ENCODE measurements at regions not wholly inside any gene's neighbourhood (a gene's known extent, or its start where the extent isn't known, plus 50 kb on each side); places are given as distances from the start of the nearest gene placed in this dataset.

- no peaks in the 10 kb centered on the region for H3K9me3 ChIP-seq (ENCODE audit: insufficient read depth, low read depth, low read length)
- H3K4me2 ChIP-seq (ENCODE audit: low read length): peak overlapping the region; percentile 44
- TF ChIP-seq CTCF (IDR thresholded peaks at IDR 0.05; ENCODE audit: insufficient read depth, low read depth, low read length) (no peak), EZH2 (IDR thresholded peaks at IDR 0.05; ENCODE audit: insufficient read depth, low read length) (no peak)
- H3K4me1 ChIP-seq (ENCODE audit: insufficient read depth, low read length): no peaks in the 10 kb centered on the region
- no peak overlapping the region for H3K4me3 ChIP-seq (ENCODE audit: insufficient read depth, low read depth, low read length)
- peaks cover 2% of the 10 kb centered on the region for H3K9me3 Mint-ChIP-seq (ENCODE audit: unreplicated experiment)
- no peak overlapping the region for H3K4me3 Mint-ChIP-seq (ENCODE audit: unreplicated experiment)
- no peak for FAIRE-seq
- peak overlapping the region; percentile 18 for H2AFZ ChIP-seq (ENCODE audit: low read depth, low read length)
- peaks cover 21% of the 10 kb centered on the region for H3K27me3 Mint-ChIP-seq (ENCODE audit: low read depth, unreplicated experiment)
- H3K27ac Mint-ChIP-seq (ENCODE audit: unreplicated experiment): no peak overlapping the region
- H3K36me3 Mint-ChIP-seq (ENCODE audit: low read depth, unreplicated experiment): no peaks in the 10 kb centered on the region
- no peaks in the 10 kb centered on the region for H4K20me1 ChIP-seq (ENCODE audit: insufficient read depth, low read length)
- DNase-seq (ENCODE audit: low read depth): no peak
- no peaks in the 10 kb centered on the region for H3K79me2 ChIP-seq (ENCODE audit: insufficient read depth, low read length)
- H3K9ac ChIP-seq (ENCODE audit: low read length): no peak overlapping the region
- H3K4me1 Mint-ChIP-seq (ENCODE audit: low read depth, unreplicated experiment): no peaks in the 10 kb centered on the region
- H3K27me3 ChIP-seq (ENCODE audit: insufficient read depth, low read length): no peaks in the 10 kb centered on the region
- no peaks in the 10 kb centered on the region for H3K36me3 ChIP-seq (ENCODE audit: insufficient read depth, low read length)
- H3K27ac ChIP-seq (ENCODE audit: low read depth, low read length): no peak overlapping the region
These were observed 111.8 kb downstream of the WDR11 start for GRCh38 chr10:120962756-120963593.

DNA sequence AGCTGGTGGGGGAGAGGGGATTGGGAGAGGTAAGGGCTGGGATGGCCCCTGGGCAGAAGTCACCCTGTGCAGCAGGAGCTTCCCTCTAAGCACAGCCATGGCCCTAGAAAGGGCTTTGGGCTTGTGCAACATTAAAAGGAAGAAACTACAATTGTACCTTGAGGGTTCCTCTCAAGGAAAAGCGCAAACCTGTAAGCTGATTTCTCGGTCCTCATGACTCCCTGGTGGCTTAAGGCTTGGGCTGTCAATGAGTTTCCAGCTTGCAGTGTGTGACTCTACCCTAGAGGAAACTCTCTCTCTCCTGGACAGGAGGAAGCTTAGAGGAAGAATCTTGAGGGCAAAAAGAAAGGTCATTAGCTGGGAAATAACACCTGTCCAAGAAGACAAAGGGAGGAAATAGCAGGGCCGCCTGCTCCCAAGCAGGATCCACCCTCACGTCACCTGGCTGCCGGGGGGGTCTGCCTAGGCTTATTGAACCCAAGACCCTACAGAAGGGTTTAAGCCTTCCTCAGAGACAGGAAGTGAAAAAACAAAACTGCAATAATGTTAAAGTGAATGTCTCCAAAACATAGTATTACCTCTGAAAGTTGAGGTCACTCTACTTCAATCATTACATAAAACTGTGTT is 112.5 kb downstream of the WDR11 start:
- Mint-ChIP-seq H3K4me3 (ENCODE audit: unreplicated experiment) (no peak overlapping the region), H3K27me3 (ENCODE audit: low read depth, unreplicated experiment) (peaks cover 21% of the 10 kb centered on the region), H3K27ac (ENCODE audit: unreplicated experiment) (no peak overlapping the region), H3K4me1 (ENCODE audit: low read depth, unreplicated experiment) (no peaks in the 10 kb centered on the region), H3K36me3 (ENCODE audit: low read depth, unreplicated experiment) (no peaks in the 10 kb centered on the region), H3K9me3 (ENCODE audit: unreplicated experiment) (peaks cover 2% of the 10 kb centered on the region)
- no peak overlapping the region for H2AFZ ChIP-seq (ENCODE audit: low read depth, low read length)
- no peaks in the 10 kb centered on the region for H3K9me3 ChIP-seq (ENCODE audit: insufficient read depth, low read depth, low read length)
- H3K9ac ChIP-seq (ENCODE audit: low read length): no peak overlapping the region
- H3K4me3 ChIP-seq (ENCODE audit: insufficient read depth, low read depth, low read length): no peak overlapping the region
- no peaks in the 10 kb centered on the region for H3K79me2 ChIP-seq (ENCODE audit: insufficient read depth, low read length)
- FAIRE-seq (no peak), DNase-seq (ENCODE audit: low read depth) (no peak)
- TF ChIP-seq CTCF (IDR thresholded peaks at IDR 0.05; ENCODE audit: insufficient read depth, low read depth, low read length): no peak
- no peak for TF ChIP-seq EZH2 (IDR thresholded peaks at IDR 0.05; ENCODE audit: insufficient read depth, low read length)
- no peak overlapping the region for H3K4me2 ChIP-seq (ENCODE audit: low read length)
- no peaks in the 10 kb centered on the region for H3K4me1 ChIP-seq (ENCODE audit: insufficient read depth, low read length)
- H4K20me1 ChIP-seq (ENCODE audit: insufficient read depth, low read length): no peaks in the 10 kb centered on the region
- H3K27ac ChIP-seq (ENCODE audit: low read depth, low read length): no peak overlapping the region
- no peaks in the 10 kb centered on the region for H3K27me3 ChIP-seq (ENCODE audit: insufficient read depth, low read length)
- no peaks in the 10 kb centered on the region for H3K36me3 ChIP-seq (ENCODE audit: insufficient read depth, low read length)

DNA sequence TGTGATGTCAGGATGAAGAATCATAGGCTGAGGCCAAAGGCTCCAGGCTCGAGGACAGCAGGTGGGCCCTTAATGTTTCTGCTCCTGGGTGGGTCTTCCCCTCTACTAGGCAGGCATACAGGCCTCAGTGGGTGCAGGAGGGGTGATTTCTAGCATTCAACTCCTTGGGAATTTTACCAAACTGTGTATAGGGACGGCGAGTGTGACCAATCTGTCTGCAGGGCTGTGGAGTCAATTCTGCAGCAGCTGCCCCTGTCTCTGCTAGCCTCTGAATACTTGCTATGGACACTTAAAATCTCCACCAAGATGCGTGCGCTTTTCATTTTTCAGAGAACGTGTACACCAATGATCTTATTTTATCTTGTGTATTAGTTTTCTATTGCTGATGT is 115.5 kb downstream of the WDR11 start:
- no peak overlapping the region for H2AFZ ChIP-seq (ENCODE audit: low read depth, low read length)
- H3K27ac ChIP-seq (ENCODE audit: low read depth, low read length): no peak overlapping the region
- TF ChIP-seq EZH2 (IDR thresholded peaks at IDR 0.05; ENCODE audit: insufficient read depth, low read length): no peak
- no peak for TF ChIP-seq CTCF (IDR thresholded peaks at IDR 0.05; ENCODE audit: insufficient read depth, low read depth, low read length)
- Mint-ChIP-seq H3K27me3 (ENCODE audit: low read depth, unreplicated experiment) (peaks cover 24% of the 10 kb centered on the region), H3K36me3 (ENCODE audit: low read depth, unreplicated experiment) (no peaks in the 10 kb centered on the region), H3K4me1 (ENCODE audit: low read depth, unreplicated experiment) (no peaks in the 10 kb centered on the region), H3K27ac (ENCODE audit: unreplicated experiment) (no peak overlapping the region), H3K9me3 (ENCODE audit: unreplicated experiment) (peaks cover 2% of the 10 kb centered on the region), H3K4me3 (ENCODE audit: unreplicated experiment) (no peak overlapping the region)
- H3K9me3 ChIP-seq (ENCODE audit: insufficient read depth, low read depth, low read length): no peaks in the 10 kb centered on the region
- no peak for DNase-seq (ENCODE audit: low read depth)
- H3K4me3 ChIP-seq (ENCODE audit: insufficient read depth, low read depth, low read length): no peak overlapping the region
- no peaks in the 10 kb centered on the region for H4K20me1 ChIP-seq (ENCODE audit: insufficient read depth, low read length)
- no peak overlapping the region for H3K9ac ChIP-seq (ENCODE audit: low read length)
- no peak overlapping the region for H3K4me2 ChIP-seq (ENCODE audit: low read length)
- no peaks in the 10 kb centered on the region for H3K36me3 ChIP-seq (ENCODE audit: insufficient read depth, low read length)
- FAIRE-seq: no peak
- H3K4me1 ChIP-seq (ENCODE audit: insufficient read depth, low read length): no peaks in the 10 kb centered on the region
- H3K79me2 ChIP-seq (ENCODE audit: insufficient read depth, low read length): no peaks in the 10 kb centered on the region
- no peaks in the 10 kb centered on the region for H3K27me3 ChIP-seq (ENCODE audit: insufficient read depth, low read length)

All from astrocyte (in vitro differentiated cells and primary cell).